Keratinocyte (primary cell): ENCODE measurements at regions not wholly inside any gene's neighbourhood (a gene's known extent, or its start where the extent isn't known, plus 50 kb on each side); places are given as distances from the start of the nearest gene placed in this dataset.

ENCODE experiments used
- CTCF ChIP-seq, 3 experiments: IDR thresholded peaks in 1 of 3; conservative IDR thresholded peaks in 1 of 3; optimal IDR thresholded peaks in 1 of 3; 2 replicates in 2 of 3; 3 replicates in 1 of 3; pipeline versions ENCODE3 to v1.5.1; 2011; ENCODE audit warnings: low read length in 3 of 3, mild to moderate bottlenecking in 3 of 3, moderate library complexity in 2 of 3, control low read depth in 1 of 3, inconsistent platforms in 1 of 3; ENCODE audit not compliant: insufficient read depth in 2 of 3; ENCODE audit errors: extremely low read depth in 1 of 3
- EZH2 ChIP-seq: IDR thresholded peaks from one replicate; pipeline ENCODE4 v1.6.1; 2012; ENCODE audit warnings: inconsistent platforms, mild to moderate bottlenecking, low read length, moderate library complexity

- TF ChIP-seq CTCF (optimal IDR thresholded peaks at IDR 0.05 in 1 of 3, IDR thresholded peaks at IDR 0.05 in 1 of 3, conservative IDR thresholded peaks at IDR 0.05 in 1 of 3; ENCODE audit: extremely low read depth in 1 of 3, insufficient read depth in 2 of 3, low read length in 3 of 3) (no peak), EZH2 (no peak)
Observed at GRCh38 chr1:217260676-217261075, 370.2 kb downstream of the GPATCH2 start.
